ENCODE measurements at regions not wholly inside any gene's neighbourhood (a gene's known extent, or its start where the extent isn't known, plus 50 kb on each side); places are given as distances from the start of the nearest gene placed in this dataset.
"Not testable (repeated sequence)": the region's sequence is repeated elsewhere in the genome, so short reads cannot be mapped to it uniquely, and the experiment has no call there.

GRCh38 chr13:50230662-50230978 lies 215.4 kb downstream of the KCNRG start:
- H3K4me3 ChIP-seq (ENCODE audit: low read depth, low read length) = peak overlapping the region; percentile 32
- no peak for DNase-seq (ENCODE audit: low read depth)
- TF ChIP-seq MAX (IDR thresholded peaks at IDR 0.05; ENCODE audit: low read depth, low read length) = no peak
- TF ChIP-seq CTCF (IDR thresholded peaks at IDR 0.05; ENCODE audit: low read depth, low read length) = no peak
- TF ChIP-seq POLR2A (IDR thresholded peaks at IDR 0.05; ENCODE audit: extremely low read depth, insufficient read length) = no peak
- TF ChIP-seq MYC (IDR thresholded peaks at IDR 0.05; ENCODE audit: low read depth, low read length) = no peak

GRCh38 chr13:50233574-50233973 lies 218.3 kb downstream of the KCNRG start:
- DNase-seq (ENCODE audit: low read depth); H3K4me3 ChIP-seq (ENCODE audit: low read depth, low read length): not testable (repeated sequence)

GRCh38 chr13:50235604-50236342 lies 220.5 kb downstream of the KCNRG start:
- H3K4me3 ChIP-seq (ENCODE audit: low read depth, low read length) = no peak overlapping the region
- no peak for DNase-seq (ENCODE audit: low read depth)
- TF ChIP-seq MYC (IDR thresholded peaks at IDR 0.05; ENCODE audit: low read depth, low read length) (no peak), MAX (IDR thresholded peaks at IDR 0.05; ENCODE audit: low read depth, low read length) (no peak), POLR2A (IDR thresholded peaks at IDR 0.05; ENCODE audit: extremely low read depth, insufficient read length) (no peak), CTCF (IDR thresholded peaks at IDR 0.05; ENCODE audit: low read depth, low read length) (no peak)

GRCh38 chr13:50236898-50237318 lies 221.7 kb downstream of the KCNRG start:
- no peak overlapping the region for H3K4me3 ChIP-seq (ENCODE audit: low read depth, low read length)
- no peak for TF ChIP-seq POLR2A (IDR thresholded peaks at IDR 0.05; ENCODE audit: extremely low read depth, insufficient read length)
- no peak for TF ChIP-seq CTCF (IDR thresholded peaks at IDR 0.05; ENCODE audit: low read depth, low read length)
- TF ChIP-seq MAX (IDR thresholded peaks at IDR 0.05; ENCODE audit: low read depth, low read length) = no peak
- no peak for TF ChIP-seq MYC (IDR thresholded peaks at IDR 0.05; ENCODE audit: low read depth, low read length)
- no peak for DNase-seq (ENCODE audit: low read depth)

- DNase-seq (ENCODE audit: low read depth) = no peak
- H3K4me3 ChIP-seq (ENCODE audit: low read depth, low read length) = no peak overlapping the region
- TF ChIP-seq POLR2A (IDR thresholded peaks at IDR 0.05; ENCODE audit: extremely low read depth, insufficient read length) = no peak
- no peak for TF ChIP-seq CTCF (IDR thresholded peaks at IDR 0.05; ENCODE audit: low read depth, low read length)
- TF ChIP-seq MAX (IDR thresholded peaks at IDR 0.05; ENCODE audit: low read depth, low read length) = no peak
- TF ChIP-seq MYC (IDR thresholded peaks at IDR 0.05; ENCODE audit: low read depth, low read length) = no peak
Observed at GRCh38 chr13:50238922-50239321, 223.7 kb downstream of the KCNRG start.

GRCh38 chr13:50241479-50241878 lies 226.2 kb downstream of the KCNRG start:
- TF ChIP-seq POLR2A (IDR thresholded peaks at IDR 0.05; ENCODE audit: extremely low read depth, insufficient read length) = no peak
- TF ChIP-seq MAX (IDR thresholded peaks at IDR 0.05; ENCODE audit: low read depth, low read length) = no peak
- no peak for TF ChIP-seq MYC (IDR thresholded peaks at IDR 0.05; ENCODE audit: low read depth, low read length)
- no peak for TF ChIP-seq CTCF (IDR thresholded peaks at IDR 0.05; ENCODE audit: low read depth, low read length)

More at GRCh38 chr13:50241479-50241878, 226.2 kb downstream of the KCNRG start:
- DNase-seq (ENCODE audit: low read depth) = no peak
- H3K4me3 ChIP-seq (ENCODE audit: low read depth, low read length) = no peak overlapping the region
